Gastrocnemius medialis (tissue), 4 donors: ENCODE measurements at regions not wholly inside any gene's neighbourhood (a gene's known extent, or its start where the extent isn't known, plus 50 kb on each side); places are given as distances from the start of the nearest gene placed in this dataset.

Experiments
- CTCF ChIP-seq, 5 experiments: fragments of 450-650 bp in 3 of 5; fragments of 200-600 bp in 2 of 5; sonication (generic) in 2 of 5; IDR thresholded peaks in 4 of 5; conservative IDR thresholded peaks in 1 of 5; 1 replicate in 4 of 5; 2 replicates in 1 of 5; pipeline ENCODE4 v1.5.1; 2016 to 2019; ENCODE audit warnings: antibody characterized with exemption in 5 of 5, mild to moderate bottlenecking in 3 of 5, moderate library complexity in 3 of 5
- POLR2A ChIP-seq, 2 donors: fragments of 450-650 bp; IDR thresholded peaks; one replicate each; pipeline ENCODE4 v1.6.1; 2017; ENCODE audit warnings: antibody characterized with exemption in 2 of 2, mild to moderate bottlenecking in 2 of 2, moderate library complexity in 2 of 2

DNA sequence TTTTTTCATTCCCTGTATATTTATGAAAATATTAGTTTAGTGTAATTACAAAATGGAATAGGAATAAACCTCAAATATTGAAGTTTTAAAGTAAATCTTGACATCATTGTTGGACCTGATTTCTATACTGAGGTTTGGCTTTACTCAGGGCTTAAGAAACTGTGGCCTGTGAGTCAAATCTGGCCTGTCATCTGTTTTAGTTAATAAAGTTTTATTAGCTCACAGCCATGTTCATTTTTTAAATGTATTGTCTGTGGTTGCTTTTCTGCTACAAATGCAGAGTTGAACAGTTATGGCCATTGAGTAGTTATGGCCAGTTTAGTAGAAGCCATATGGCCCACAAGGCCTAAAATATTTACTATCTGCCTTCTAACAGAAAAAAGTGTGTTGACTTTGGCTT lies 80.7 kb downstream of the DIPK2A start:
- TF ChIP-seq CTCF (IDR thresholded peaks at IDR 0.05 in 4 of 5, conservative IDR thresholded peaks at IDR 0.05 in 1 of 5) (no peak), POLR2A (IDR thresholded peaks at IDR 0.05) (no peak)
